ENCODE measurements at regions not wholly inside any gene's neighbourhood (a gene's known extent, or its start where the extent isn't known, plus 50 kb on each side); places are given as distances from the start of the nearest gene placed in this dataset.

- Histone ChIP-seq H4K20me1 (ENCODE audit: insufficient read depth) (no peaks in the 10 kb centered on the region), H3K36me3 (ENCODE audit: insufficient read depth) (no peaks in the 10 kb centered on the region), H3K4me1 (ENCODE audit: low read depth, poor library complexity, severe bottlenecking) (no peaks in the 10 kb centered on the region), H3K27me3 (ENCODE audit: insufficient read depth, low read depth) (peaks cover 5% of the 10 kb centered on the region; the same call in 1 of the 2 replicates), H3K4me2 (no peak overlapping the region), H3K9ac (no peak overlapping the region), H3K27ac (no peak overlapping the region), H2AFZ (ENCODE audit: low read depth) (no peak overlapping the region), H3K4me3 (IDR thresholded peaks at IDR 0.05; ENCODE audit: insufficient read depth, low read depth, low read length) (no peak overlapping the region), H3K79me2 (ENCODE audit: insufficient read depth, low read depth) (no peaks in the 10 kb centered on the region)
- no peak for TF ChIP-seq CTCF (conservative IDR thresholded peaks at IDR 0.05; ENCODE audit: low read depth, low read length)
Measured at GRCh38 chr1:17935230-17935629, 172.4 kb upstream of the IGSF21 start.

- TF ChIP-seq CTCF (conservative IDR thresholded peaks at IDR 0.05; ENCODE audit: low read depth, low read length): no peak
- Histone ChIP-seq H2AFZ (ENCODE audit: low read depth) (no peak overlapping the region), H3K9ac (no peak overlapping the region), H3K27ac (no peak overlapping the region), H3K36me3 (ENCODE audit: insufficient read depth) (no peaks in the 10 kb centered on the region), H3K79me2 (ENCODE audit: insufficient read depth, low read depth) (no peaks in the 10 kb centered on the region), H3K4me2 (no peak overlapping the region), H3K4me1 (ENCODE audit: low read depth, poor library complexity, severe bottlenecking) (no peaks in the 10 kb centered on the region), H3K4me3 (IDR thresholded peaks at IDR 0.05; ENCODE audit: insufficient read depth, low read depth, low read length) (no peak overlapping the region), H4K20me1 (ENCODE audit: insufficient read depth) (no peaks in the 10 kb centered on the region), H3K27me3 (ENCODE audit: insufficient read depth, low read depth) (peaks cover 9% of the 10 kb centered on the region; the same call in 1 of the 2 replicates)
Measured at GRCh38 chr1:17941431-17942189, 166.0 kb upstream of the IGSF21 start.

GRCh38 chr1:17943506-17943905 is 164.1 kb upstream of the IGSF21 start:
- H4K20me1 ChIP-seq (ENCODE audit: insufficient read depth): no peaks in the 10 kb centered on the region
- TF ChIP-seq CTCF (conservative IDR thresholded peaks at IDR 0.05; ENCODE audit: low read depth, low read length): no peak
- 0 out of 2 replicates have a peak, but pooled peaks cover 7% of the 10 kb centered on the region for H3K27me3 ChIP-seq (ENCODE audit: insufficient read depth, low read depth)

GRCh38 chr1:17944646-17945045 is 163.0 kb upstream of the IGSF21 start:
- no peaks in the 10 kb centered on the region for H3K4me1 ChIP-seq (ENCODE audit: low read depth, poor library complexity, severe bottlenecking)
- H3K4me2 ChIP-seq: no peak overlapping the region
- TF ChIP-seq CTCF (conservative IDR thresholded peaks at IDR 0.05; ENCODE audit: low read depth, low read length): no peak
- H3K79me2 ChIP-seq (ENCODE audit: insufficient read depth, low read depth): no peaks in the 10 kb centered on the region
- H2AFZ ChIP-seq (ENCODE audit: low read depth): no peak overlapping the region
- H3K27ac ChIP-seq: no peak overlapping the region
- no peaks in the 10 kb centered on the region for H3K36me3 ChIP-seq (ENCODE audit: insufficient read depth)
- no peak overlapping the region for H3K9ac ChIP-seq
- H4K20me1 ChIP-seq (ENCODE audit: insufficient read depth): no peaks in the 10 kb centered on the region
- H3K4me3 ChIP-seq (IDR thresholded peaks at IDR 0.05; ENCODE audit: insufficient read depth, low read depth, low read length): no peak overlapping the region
- H3K27me3 ChIP-seq (ENCODE audit: insufficient read depth, low read depth): peaks cover 14% of the 10 kb centered on the region; the same call in 1 of the 2 replicates

More at GRCh38 chr1:17943506-17943905, 164.1 kb upstream of the IGSF21 start:
- H3K4me1 ChIP-seq (ENCODE audit: low read depth, poor library complexity, severe bottlenecking): no peaks in the 10 kb centered on the region
- no peak overlapping the region for H3K4me2 ChIP-seq
- no peak overlapping the region for H3K4me3 ChIP-seq (IDR thresholded peaks at IDR 0.05; ENCODE audit: insufficient read depth, low read depth, low read length)
- H3K27ac ChIP-seq: no peak overlapping the region
- H3K36me3 ChIP-seq (ENCODE audit: insufficient read depth): no peaks in the 10 kb centered on the region
- no peak overlapping the region for H2AFZ ChIP-seq (ENCODE audit: low read depth)
- no peak overlapping the region for H3K9ac ChIP-seq
- no peaks in the 10 kb centered on the region for H3K79me2 ChIP-seq (ENCODE audit: insufficient read depth, low read depth)
